ENCODE measurements at regions not wholly inside any gene's neighbourhood (a gene's known extent, or its start where the extent isn't known, plus 50 kb on each side); places are given as distances from the start of the nearest gene placed in this dataset.

- TF ChIP-seq, protein P1, sequence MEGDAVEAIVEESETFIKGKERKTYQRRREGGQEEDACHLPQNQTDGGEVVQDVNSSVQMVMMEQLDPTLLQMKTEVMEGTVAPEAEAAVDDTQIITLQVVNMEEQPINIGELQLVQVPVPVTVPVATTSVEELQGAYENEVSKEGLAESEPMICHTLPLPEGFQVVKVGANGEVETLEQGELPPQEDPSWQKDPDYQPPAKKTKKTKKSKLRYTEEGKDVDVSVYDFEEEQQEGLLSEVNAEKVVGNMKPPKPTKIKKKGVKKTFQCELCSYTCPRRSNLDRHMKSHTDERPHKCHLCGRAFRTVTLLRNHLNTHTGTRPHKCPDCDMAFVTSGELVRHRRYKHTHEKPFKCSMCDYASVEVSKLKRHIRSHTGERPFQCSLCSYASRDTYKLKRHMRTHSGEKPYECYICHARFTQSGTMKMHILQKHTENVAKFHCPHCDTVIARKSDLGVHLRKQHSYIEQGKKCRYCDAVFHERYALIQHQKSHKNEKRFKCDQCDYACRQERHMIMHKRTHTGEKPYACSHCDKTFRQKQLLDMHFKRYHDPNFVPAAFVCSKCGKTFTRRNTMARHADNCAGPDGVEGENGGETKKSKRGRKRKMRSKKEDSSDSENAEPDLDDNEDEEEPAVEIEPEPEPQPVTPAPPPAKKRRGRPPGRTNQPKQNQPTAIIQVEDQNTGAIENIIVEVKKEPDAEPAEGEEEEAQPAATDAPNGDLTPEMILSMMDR (IDR thresholded peaks at IDR 0.05) = no peak
- TF ChIP-seq POLR2A (IDR thresholded peaks at IDR 0.05) (no peak), EP300 (IDR thresholded peaks at IDR 0.05) (no peak)
Measured at GRCh38 chr9:78393932-78394331, 97.0 kb downstream of the PSAT1 start.
